HCT116 (cell line): ENCODE measurements at regions not wholly inside any gene's neighbourhood (a gene's known extent, or its start where the extent isn't known, plus 50 kb on each side); places are given as distances from the start of the nearest gene placed in this dataset.

Source experiments
- ATAC-seq: fragments of 200-7000 bp; cut with Tn5 transposase; 2 replicates; pipeline ENCODE4 v1.9.1; 2020; ENCODE audit warnings: mild to moderate bottlenecking, moderate library complexity
- BruUV-seq: library from RNA; stranded (reverse); fragments of 400-500 nt; replicated peaks from 2 replicates; lab custom pipeline; 2021; lab: Mats Ljungman, UMichigan
- CTCF ChIA-PET: fragments of 300-600 bp; sonication (Branson Sonifier 250); formaldehyde crosslinking; loops from one replicate; lab custom pipeline; 2021; ENCODE audit warnings: antibody characterized with exemption; lab: Charles Lee
- POLR2A ChIA-PET: fragments of 300-600, 350-600 bp; sonication (Branson Sonifier 250); formaldehyde crosslinking; loops from one replicate; lab custom pipeline; 2021; ENCODE audit warnings: antibody characterized with exemption; lab: Charles Lee
- RAD21 ChIA-PET, 2 experiments: fragments of 300-600 bp; sonication (Branson Sonifier 250); formaldehyde crosslinking; loops; one replicate each; lab custom pipeline; 2023; ENCODE audit warnings: low total read pairs in 2 of 2; ENCODE audit not compliant: uncharacterized antibody in 2 of 2, unreplicated experiment in 2 of 2, low non-redundant PET in 1 of 2; lab: Charles Lee
- DNase-seq: peaks from one replicate; pipeline ENCODE4 v3.0.0-alpha.2; 2010; ENCODE audit warnings: low read depth, low spot score
- H2AFZ ChIP-seq: fragments of 200-600 bp; shearing (Covaris generic), sonication (generic); 2 replicates; pipeline ENCODE4 v1.6.1; 2017; ENCODE audit warnings: low read depth, mixed run types, mixed read lengths, antibody characterized with exemption, low read length; ENCODE audit not compliant: poor library complexity, severe bottlenecking
- H3K27ac ChIP-seq: 2 replicates; pipeline ENCODE4 v1.5.1; 2012; ENCODE audit warnings: low read depth, low read length
- H3K27me3 ChIP-seq: fragments of 200-600 bp; sonication (generic); 2 replicates; pipeline ENCODE4 v1.6.1; 2016; ENCODE audit warnings: mixed run types, low read length, mixed read lengths; ENCODE audit not compliant: insufficient read depth
- H3K36me3 ChIP-seq, 2 experiments: fragments of 200-500 bp in 1 of 2; fragments of 200-600 bp in 1 of 2; sonication (Bioruptor generic) in 1 of 2; sonication (generic) in 1 of 2; 2 replicates each; pipeline versions ENCODE4 v1.5.1 to v1.6.1; 2014 to 2016; ENCODE audit warnings: low read length in 2 of 2, inconsistent platforms in 1 of 2, mixed read lengths in 1 of 2, mixed run types in 1 of 2; ENCODE audit not compliant: insufficient read depth in 2 of 2, control insufficient read depth in 1 of 2
- H3K4me1 ChIP-seq, 2 experiments: fragments of 200-600 bp in 1 of 2; sonication (generic) in 1 of 2; 2 replicates each; pipeline versions ENCODE4 v1.5.1 to v1.6.1; 2012 to 2017; ENCODE audit warnings: low read length in 2 of 2, inconsistent platforms in 1 of 2, mild to moderate bottlenecking in 1 of 2, mixed read lengths in 1 of 2, mixed run types in 1 of 2, moderate library complexity in 1 of 2; ENCODE audit not compliant: insufficient read depth in 2 of 2, control insufficient read depth in 1 of 2
- H3K4me2 ChIP-seq: fragments of 200-600 bp; sonication (generic); 2 replicates; pipeline ENCODE4 v1.6.1; 2017; ENCODE audit warnings: mixed run types, low read length, mixed read lengths
- H3K4me3 ChIP-seq, 2 experiments: fragments of 200-600 bp in 1 of 2; sonication (generic) in 1 of 2; replicated peaks in 1 of 2; 2 replicates each; pipeline ENCODE4 v1.5.1; 2011 to 2016; ENCODE audit warnings: low read length in 2 of 2, control low read depth in 1 of 2, low read depth in 1 of 2, mild to moderate bottlenecking in 1 of 2, mixed read lengths in 1 of 2, mixed run types in 1 of 2
- H3K79me2 ChIP-seq: fragments of 200-600 bp; sonication (generic); 2 replicates; pipeline ENCODE4 v1.6.1; 2017; ENCODE audit warnings: mild to moderate bottlenecking, mixed run types, low read length, moderate library complexity, mixed read lengths; ENCODE audit not compliant: insufficient read depth
- H3K9ac ChIP-seq: fragments of 200-600 bp; sonication (generic); 2 replicates; pipeline ENCODE4 v1.6.1; 2016; ENCODE audit warnings: low read length, mixed read lengths
- H3K9me2 ChIP-seq: fragments of 200-600 bp; sonication (generic), shearing (Covaris generic); 2 replicates; pipeline ENCODE4 v1.6.1; 2017; ENCODE audit warnings: mixed run types, mild to moderate bottlenecking, moderate library complexity; ENCODE audit not compliant: insufficient read depth
- H3K9me3 ChIP-seq, 2 experiments: fragments of 200-500 bp in 1 of 2; fragments of 200-600 bp in 1 of 2; sonication (Bioruptor generic) in 1 of 2; sonication (generic) in 1 of 2; 2 replicates each; pipeline ENCODE4 v1.6.1; 2014 to 2017; ENCODE audit warnings: low read length in 2 of 2, mixed read lengths in 2 of 2, inconsistent platforms in 1 of 2, low read depth in 1 of 2, mild to moderate bottlenecking in 1 of 2, mixed run types in 1 of 2, moderate library complexity in 1 of 2; ENCODE audit not compliant: control insufficient read depth in 1 of 2, insufficient read depth in 1 of 2
- H4K20me1 ChIP-seq: fragments of 200-600 bp; sonication (generic), shearing (Covaris generic); 2 replicates; pipeline ENCODE4 v1.6.1; 2017; ENCODE audit warnings: mixed run types, mild to moderate bottlenecking, moderate library complexity; ENCODE audit not compliant: insufficient read depth
- CBX3 ChIP-seq: IDR thresholded peaks from 2 replicates; pipeline ENCODE4 v1.6.1; 2012; ENCODE audit warnings: low read depth
- EGR1 ChIP-seq: IDR thresholded peaks from 2 replicates; pipeline ENCODE4 v1.6.1; 2012; ENCODE audit warnings: low read depth
- ELF1 ChIP-seq: IDR thresholded peaks from 2 replicates; pipeline ENCODE4 v1.6.1; 2012; ENCODE audit warnings: low read depth, borderline replicate concordance
- EZH2 ChIP-seq: fragments of 200-600 bp; sonication (generic); IDR thresholded peaks from 2 replicates; pipeline ENCODE4 v1.6.1; 2017; ENCODE audit warnings: antibody characterized with exemption, mixed run types
- EZH2phosphoT487 ChIP-seq: fragments of 200-600 bp; IDR thresholded peaks from 2 replicates; pipeline ENCODE4 v1.6.1; 2018; ENCODE audit warnings: antibody characterized with exemption, borderline replicate concordance
- JUND ChIP-seq: IDR thresholded peaks from 2 replicates; pipeline ENCODE4 v1.6.1; 2012
- POLR2A ChIP-seq: IDR thresholded peaks from 2 replicates; pipeline ENCODE4 v1.7.0; 2011; ENCODE audit warnings: borderline replicate concordance; ENCODE audit not compliant: insufficient read depth, insufficient read length; ENCODE audit errors: extremely low read depth
- POLR2AphosphoS5 ChIP-seq: IDR thresholded peaks from 2 replicates; pipeline ENCODE4 v1.6.1; 2011; ENCODE audit warnings: mild to moderate bottlenecking, low read depth, low read length, moderate library complexity
- SIN3A ChIP-seq: IDR thresholded peaks from 2 replicates; pipeline ENCODE4 v1.6.1; 2012; ENCODE audit warnings: low read depth
- TCF7L2 ChIP-seq: IDR thresholded peaks from 2 replicates; pipeline ENCODE4 v1.7.0; 2011; ENCODE audit warnings: borderline replicate concordance, inconsistent platforms; ENCODE audit not compliant: insufficient read depth, insufficient read length; ENCODE audit errors: extremely low read depth
- intact Hi-C: fragments of 100-400 bp; cut with micrococcal nuclease; formaldehyde crosslinking; loops from 2 replicates; pipeline ENCODE4 v1.10.0; 2022
- TF ChIP-seq, protein P1 (sequence below): IDR thresholded peaks from 2 replicates; pipeline ENCODE4 v1.6.1; 2012
- TF ChIP-seq, protein P2 (sequence below): IDR thresholded peaks from 2 replicates; pipeline ENCODE4 v1.6.1; 2012; ENCODE audit warnings: low read depth
- TF ChIP-seq, protein P3 (sequence below), 3 experiments: fragments of 200-600 bp in 1 of 3; sonication (generic) in 1 of 3; IDR thresholded peaks in 2 of 3; conservative IDR thresholded peaks in 1 of 3; 2 replicates each; pipeline ENCODE4 v1.5.1; 2012 to 2017; ENCODE audit warnings: low read depth in 2 of 3, low read length in 2 of 3, antibody characterized with exemption in 1 of 3, borderline replicate concordance in 1 of 3, control low read depth in 1 of 3, mild to moderate bottlenecking in 1 of 3, mixed read lengths in 1 of 3, mixed run types in 1 of 3, moderate library complexity in 1 of 3; ENCODE audit not compliant: insufficient read depth in 1 of 3
- TF ChIP-seq, protein P4 (sequence below): IDR thresholded peaks from 2 replicates; pipeline ENCODE4 v1.6.1; 2012
- TF ChIP-seq, protein P5 (sequence below): IDR thresholded peaks from 2 replicates; pipeline ENCODE4 v1.6.1; 2011; ENCODE audit warnings: mild to moderate bottlenecking, low read length, moderate library complexity; ENCODE audit not compliant: insufficient replicate concordance; ENCODE audit errors: extremely low read depth

DNA sequence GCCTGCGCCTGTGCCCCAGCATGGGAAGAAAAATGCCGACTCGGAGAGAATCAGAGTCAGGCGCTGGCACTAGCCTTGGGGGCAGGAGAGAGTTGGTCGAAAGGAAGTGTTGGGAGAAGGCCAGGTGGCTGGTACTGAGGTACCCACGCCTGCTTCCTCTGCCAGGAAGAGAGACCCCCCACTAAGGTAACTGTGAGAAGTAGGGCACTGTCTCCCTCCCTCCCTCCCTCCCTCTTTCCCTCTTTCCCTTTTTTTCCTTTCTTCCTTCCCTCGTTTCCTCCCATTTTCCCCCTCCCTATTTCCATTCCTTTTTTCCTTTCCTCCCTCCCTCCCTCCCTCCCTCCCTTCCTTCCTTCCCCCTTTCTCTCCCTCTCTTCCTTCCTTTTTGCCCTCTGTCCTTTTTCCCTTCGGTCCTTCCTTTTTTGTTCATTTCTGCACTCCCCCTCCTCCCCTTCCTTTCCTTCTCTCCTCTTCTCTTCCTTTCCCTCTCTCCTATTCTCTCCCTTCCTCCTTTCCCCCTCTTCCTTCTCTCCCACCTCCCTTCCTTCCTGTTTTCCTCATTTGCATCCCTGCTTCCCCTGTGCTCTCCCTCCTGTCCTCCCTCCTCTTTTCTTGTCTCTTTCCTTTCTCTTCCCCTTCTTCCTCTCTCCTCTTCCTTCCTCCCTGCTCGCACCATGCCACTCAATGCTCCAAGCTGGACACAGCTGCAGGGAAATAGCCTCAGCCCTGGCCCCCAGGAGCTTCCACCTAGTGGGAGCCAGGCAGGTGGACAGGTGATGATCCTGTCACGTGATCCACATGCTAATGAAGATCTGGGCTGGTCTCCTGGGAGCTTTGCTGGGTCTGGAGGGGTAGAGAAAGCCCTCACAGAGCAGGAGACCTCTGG is 148.0 kb downstream of the DHX35 start:
- no peak overlapping the region for H3K4me3 ChIP-seq
- H3K79me2 ChIP-seq, result no peaks in the 10 kb centered on the region
- peak overlapping the region; percentile 67 for H2AFZ ChIP-seq
- no TSS peak for BruUV-seq
- no peaks in the 10 kb centered on the region for H3K36me3 ChIP-seq
- H3K27ac ChIP-seq, result no peak overlapping the region
- ATAC-seq (no peak; the same call in 1 of the 2 replicates), DNase-seq (no peak)
- H4K20me1 ChIP-seq, result no peaks in the 10 kb centered on the region
- H3K4me2 ChIP-seq, result peak overlapping the region; percentile 26; the same call in 1 of the 2 replicates
- CTCF ChIA-PET, result interaction anchor here (1.2 kb wide), 1 partner anchor 155 kb away, joined by 6 read pairs; no protein-coding TSS in a partner anchor
- H3K9ac ChIP-seq, result no peak overlapping the region
- peaks cover 27 to 59% of the 10 kb centered on the region in 2 experiments for H3K4me1 ChIP-seq
- no peaks in the 10 kb centered on the region for H3K9me2 ChIP-seq
- intact Hi-C loops, result loop anchor here (5.0 kb wide), 4 partner anchors 1157 to 1852 kb away; no protein-coding TSS in a partner anchor
- peaks cover 6% of the 10 kb centered on the region; the same call in 1 of the 2 replicates for H3K27me3 ChIP-seq
- RAD21 ChIA-PET, result no interaction called here
- POLR2A ChIA-PET, result no interaction called here
- H3K9me3 ChIP-seq, result no peaks in the 10 kb centered on the region
- TF ChIP-seq, protein P1, sequence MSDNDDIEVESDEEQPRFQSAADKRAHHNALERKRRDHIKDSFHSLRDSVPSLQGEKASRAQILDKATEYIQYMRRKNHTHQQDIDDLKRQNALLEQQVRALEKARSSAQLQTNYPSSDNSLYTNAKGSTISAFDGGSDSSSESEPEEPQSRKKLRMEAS, result no peak
- TF ChIP-seq POLR2A (no peak), CBX3 (no peak), EGR1 (no peak), EZH2phosphoT487 (no peak), POLR2AphosphoS5 (no peak), EZH2 (no peak), ELF1 (no peak), JUND (no peak), TCF7L2 (no peak), SIN3A (no peak)
- TF ChIP-seq, protein P2, sequence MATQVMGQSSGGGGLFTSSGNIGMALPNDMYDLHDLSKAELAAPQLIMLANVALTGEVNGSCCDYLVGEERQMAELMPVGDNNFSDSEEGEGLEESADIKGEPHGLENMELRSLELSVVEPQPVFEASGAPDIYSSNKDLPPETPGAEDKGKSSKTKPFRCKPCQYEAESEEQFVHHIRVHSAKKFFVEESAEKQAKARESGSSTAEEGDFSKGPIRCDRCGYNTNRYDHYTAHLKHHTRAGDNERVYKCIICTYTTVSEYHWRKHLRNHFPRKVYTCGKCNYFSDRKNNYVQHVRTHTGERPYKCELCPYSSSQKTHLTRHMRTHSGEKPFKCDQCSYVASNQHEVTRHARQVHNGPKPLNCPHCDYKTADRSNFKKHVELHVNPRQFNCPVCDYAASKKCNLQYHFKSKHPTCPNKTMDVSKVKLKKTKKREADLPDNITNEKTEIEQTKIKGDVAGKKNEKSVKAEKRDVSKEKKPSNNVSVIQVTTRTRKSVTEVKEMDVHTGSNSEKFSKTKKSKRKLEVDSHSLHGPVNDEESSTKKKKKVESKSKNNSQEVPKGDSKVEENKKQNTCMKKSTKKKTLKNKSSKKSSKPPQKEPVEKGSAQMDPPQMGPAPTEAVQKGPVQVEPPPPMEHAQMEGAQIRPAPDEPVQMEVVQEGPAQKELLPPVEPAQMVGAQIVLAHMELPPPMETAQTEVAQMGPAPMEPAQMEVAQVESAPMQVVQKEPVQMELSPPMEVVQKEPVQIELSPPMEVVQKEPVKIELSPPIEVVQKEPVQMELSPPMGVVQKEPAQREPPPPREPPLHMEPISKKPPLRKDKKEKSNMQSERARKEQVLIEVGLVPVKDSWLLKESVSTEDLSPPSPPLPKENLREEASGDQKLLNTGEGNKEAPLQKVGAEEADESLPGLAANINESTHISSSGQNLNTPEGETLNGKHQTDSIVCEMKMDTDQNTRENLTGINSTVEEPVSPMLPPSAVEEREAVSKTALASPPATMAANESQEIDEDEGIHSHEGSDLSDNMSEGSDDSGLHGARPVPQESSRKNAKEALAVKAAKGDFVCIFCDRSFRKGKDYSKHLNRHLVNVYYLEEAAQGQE, result no peak
- TF ChIP-seq, protein P3, sequence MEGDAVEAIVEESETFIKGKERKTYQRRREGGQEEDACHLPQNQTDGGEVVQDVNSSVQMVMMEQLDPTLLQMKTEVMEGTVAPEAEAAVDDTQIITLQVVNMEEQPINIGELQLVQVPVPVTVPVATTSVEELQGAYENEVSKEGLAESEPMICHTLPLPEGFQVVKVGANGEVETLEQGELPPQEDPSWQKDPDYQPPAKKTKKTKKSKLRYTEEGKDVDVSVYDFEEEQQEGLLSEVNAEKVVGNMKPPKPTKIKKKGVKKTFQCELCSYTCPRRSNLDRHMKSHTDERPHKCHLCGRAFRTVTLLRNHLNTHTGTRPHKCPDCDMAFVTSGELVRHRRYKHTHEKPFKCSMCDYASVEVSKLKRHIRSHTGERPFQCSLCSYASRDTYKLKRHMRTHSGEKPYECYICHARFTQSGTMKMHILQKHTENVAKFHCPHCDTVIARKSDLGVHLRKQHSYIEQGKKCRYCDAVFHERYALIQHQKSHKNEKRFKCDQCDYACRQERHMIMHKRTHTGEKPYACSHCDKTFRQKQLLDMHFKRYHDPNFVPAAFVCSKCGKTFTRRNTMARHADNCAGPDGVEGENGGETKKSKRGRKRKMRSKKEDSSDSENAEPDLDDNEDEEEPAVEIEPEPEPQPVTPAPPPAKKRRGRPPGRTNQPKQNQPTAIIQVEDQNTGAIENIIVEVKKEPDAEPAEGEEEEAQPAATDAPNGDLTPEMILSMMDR (IDR thresholded peaks at IDR 0.05 in 2 of 3, conservative IDR thresholded peaks at IDR 0.05 in 1 of 3; ENCODE audit: borderline replicate concordance in 1 of 3, insufficient read depth in 1 of 3, low read depth in 2 of 3, low read length in 2 of 3), result no peak
- TF ChIP-seq, protein P4, sequence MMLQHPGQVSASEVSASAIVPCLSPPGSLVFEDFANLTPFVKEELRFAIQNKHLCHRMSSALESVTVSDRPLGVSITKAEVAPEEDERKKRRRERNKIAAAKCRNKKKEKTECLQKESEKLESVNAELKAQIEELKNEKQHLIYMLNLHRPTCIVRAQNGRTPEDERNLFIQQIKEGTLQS, result no peak
- TF ChIP-seq, protein P5, sequence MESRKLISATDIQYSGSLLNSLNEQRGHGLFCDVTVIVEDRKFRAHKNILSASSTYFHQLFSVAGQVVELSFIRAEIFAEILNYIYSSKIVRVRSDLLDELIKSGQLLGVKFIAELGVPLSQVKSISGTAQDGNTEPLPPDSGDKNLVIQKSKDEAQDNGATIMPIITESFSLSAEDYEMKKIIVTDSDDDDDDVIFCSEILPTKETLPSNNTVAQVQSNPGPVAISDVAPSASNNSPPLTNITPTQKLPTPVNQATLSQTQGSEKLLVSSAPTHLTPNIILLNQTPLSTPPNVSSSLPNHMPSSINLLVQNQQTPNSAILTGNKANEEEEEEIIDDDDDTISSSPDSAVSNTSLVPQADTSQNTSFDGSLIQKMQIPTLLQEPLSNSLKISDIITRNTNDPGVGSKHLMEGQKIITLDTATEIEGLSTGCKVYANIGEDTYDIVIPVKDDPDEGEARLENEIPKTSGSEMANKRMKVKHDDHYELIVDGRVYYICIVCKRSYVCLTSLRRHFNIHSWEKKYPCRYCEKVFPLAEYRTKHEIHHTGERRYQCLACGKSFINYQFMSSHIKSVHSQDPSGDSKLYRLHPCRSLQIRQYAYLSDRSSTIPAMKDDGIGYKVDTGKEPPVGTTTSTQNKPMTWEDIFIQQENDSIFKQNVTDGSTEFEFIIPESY, result no peak
